Activated CD4-positive, CD25-positive, alpha-beta regulatory T cell (primary cell): ENCODE measurements at regions not wholly inside any gene's neighbourhood (a gene's known extent, or its start where the extent isn't known, plus 50 kb on each side); places are given as distances from the start of the nearest gene placed in this dataset.
"Not testable (repeated sequence)": the region's sequence is repeated elsewhere in the genome, so short reads cannot be mapped to it uniquely, and the experiment has no call there.

Experiments used
- DNase-seq, 4 experiments: peaks; one replicate each; lab custom pipeline; 2025; lab: John Stamatoyannopoulos, UW

- no peak for DNase-seq
Observed at GRCh38 chr7:130947792-130948580, 214.0 kb upstream of the KLF14 start.

GRCh38 chr7:130948822-130949221 is 214.8 kb upstream of the KLF14 start:
- DNase-seq = no peak

GRCh38 chr7:130949550-130949949 is 215.5 kb upstream of the KLF14 start:
- no peak for DNase-seq

- DNase-seq = no peak
Observed at GRCh38 chr7:130950054-130950453, 216.0 kb upstream of the KLF14 start.

- no peak for DNase-seq
Observed at GRCh38 chr7:130950741-130951140, 216.7 kb upstream of the KLF14 start.

GRCh38 chr7:130951303-130951975 is 217.4 kb upstream of the KLF14 start:
- no peak for DNase-seq

GRCh38 chr7:130951976-130952876 is 218.2 kb upstream of the KLF14 start:
- no peak for DNase-seq

- no peak for DNase-seq
Observed at GRCh38 chr7:130953196-130953595, 219.2 kb upstream of the KLF14 start.

GRCh38 chr7:130954918-130955564 is 221.0 kb upstream of the KLF14 start:
- no peak for DNase-seq

- DNase-seq = no peak
Observed at GRCh38 chr7:130955565-130955919, 221.5 kb upstream of the KLF14 start.

- DNase-seq = no peak
Observed at GRCh38 chr7:130956417-130957136, 222.6 kb upstream of the KLF14 start.

GRCh38 chr7:130957137-130957513 is 223.1 kb upstream of the KLF14 start:
- peak in 1 of 4 experiments; percentile 13 for DNase-seq

- not testable (repeated sequence) for DNase-seq
Observed at GRCh38 chr7:130957722-130958435, 223.9 kb upstream of the KLF14 start.

GRCh38 chr7:130958846-130959245 is 224.8 kb upstream of the KLF14 start:
- no peak for DNase-seq

GRCh38 chr7:130959743-130960207 is 225.8 kb upstream of the KLF14 start:
- peak in 1 of 4 experiments; percentile 18 for DNase-seq

GRCh38 chr7:130960208-130960988 is 226.4 kb upstream of the KLF14 start:
- DNase-seq = peak in 1 of 4 experiments; percentile 18

- DNase-seq = peak; percentile 26 to 59 (median 56)
Observed at GRCh38 chr7:130961128-130961601, 227.2 kb upstream of the KLF14 start.

- DNase-seq = no peak
Observed at GRCh38 chr7:130962109-130962508, 228.1 kb upstream of the KLF14 start.

- no peak for DNase-seq
Observed at GRCh38 chr7:130963339-130963738, 229.3 kb upstream of the KLF14 start.

- no peak for DNase-seq
Observed at GRCh38 chr7:130965515-130965914, 231.5 kb upstream of the KLF14 start.
